Keratinocyte (primary cell): ENCODE measurements at regions not wholly inside any gene's neighbourhood (a gene's known extent, or its start where the extent isn't known, plus 50 kb on each side); places are given as distances from the start of the nearest gene placed in this dataset.

ENCODE experiments used
- DNase-seq: peaks from one replicate; pipeline ENCODE4 v3.0.0-alpha.2; 2011; ENCODE audit warnings: low read depth, missing footprints, low spot score
- FAIRE-seq: peaks from 2 replicates; lab custom pipeline; 2011; peaks lifted over from hg19 to GRCh38; lab: Jason Lieb, UNC
- H2AFZ ChIP-seq: 2 replicates; pipeline ENCODE4 v1.6.0; 2012; ENCODE audit warnings: low read length, control low read depth, inconsistent platforms; ENCODE audit not compliant: control insufficient read depth
- H3K27ac ChIP-seq: 2 replicates; pipeline ENCODE4 v1.5.1; 2011; ENCODE audit warnings: low read length; ENCODE audit not compliant: control insufficient read depth, insufficient read depth
- H3K27me3 ChIP-seq: 3 replicates; pipeline ENCODE4 v1.6.0; 2011; ENCODE audit warnings: low read length; ENCODE audit not compliant: control insufficient read depth, insufficient read depth; ENCODE audit errors: extremely low read depth
- H3K36me3 ChIP-seq, 2 experiments: 2 replicates in 1 of 2; 3 replicates in 1 of 2; pipeline ENCODE4 v1.5.1; 2011; ENCODE audit warnings: low read length in 2 of 2, mild to moderate bottlenecking in 1 of 2; ENCODE audit not compliant: control insufficient read depth in 2 of 2, insufficient read depth in 2 of 2; ENCODE audit errors: extremely low read depth in 1 of 2
- H3K4me1 ChIP-seq: 3 replicates; pipeline ENCODE4 v1.5.1; 2011; ENCODE audit warnings: low read length; ENCODE audit not compliant: control insufficient read depth, insufficient read depth; ENCODE audit errors: extremely low read depth
- H3K4me2 ChIP-seq: 3 replicates; pipeline ENCODE4 v1.6.0; 2011; ENCODE audit warnings: low read depth, low read length; ENCODE audit not compliant: control insufficient read depth, insufficient read depth; ENCODE audit errors: extremely low read depth
- H3K4me3 ChIP-seq, 3 experiments: fragments of 200-600 bp in 1 of 3; sonication (generic) in 1 of 3; 2 replicates in 2 of 3; 3 replicates in 1 of 3; pipeline ENCODE4 v1.5.1; 2011 to 2016; ENCODE audit warnings: low read length in 3 of 3, mild to moderate bottlenecking in 3 of 3, control low read depth in 2 of 3, inconsistent platforms in 1 of 3, low read depth in 1 of 3, mixed read lengths in 1 of 3, mixed run types in 1 of 3, moderate library complexity in 1 of 3; ENCODE audit not compliant: control insufficient read depth in 2 of 3, insufficient read depth in 2 of 3; ENCODE audit errors: extremely low read depth in 1 of 3
- H3K79me2 ChIP-seq: 2 replicates; pipeline ENCODE4 v1.6.0; 2012; ENCODE audit warnings: low read length; ENCODE audit not compliant: control insufficient read depth, insufficient read depth
- H3K9ac ChIP-seq: 3 replicates; pipeline ENCODE4 v1.6.0; 2011; ENCODE audit warnings: low read length; ENCODE audit not compliant: control insufficient read depth, insufficient read depth; ENCODE audit errors: extremely low read depth
- H3K9me1 ChIP-seq: 3 replicates; pipeline ENCODE4 v1.6.0; 2011; ENCODE audit warnings: low read length; ENCODE audit not compliant: control insufficient read depth, insufficient read depth; ENCODE audit errors: extremely low read depth
- H3K9me3 ChIP-seq: 2 replicates; pipeline ENCODE4 v1.5.1; 2012; ENCODE audit warnings: low read depth, low read length; ENCODE audit not compliant: control insufficient read depth
- H4K20me1 ChIP-seq: 3 replicates; pipeline ENCODE4 v1.6.0; 2011; ENCODE audit warnings: low read length; ENCODE audit not compliant: control insufficient read depth, insufficient read depth; ENCODE audit errors: extremely low read depth
- EZH2 ChIP-seq: IDR thresholded peaks from one replicate; pipeline ENCODE4 v1.6.1; 2012; ENCODE audit warnings: inconsistent platforms, mild to moderate bottlenecking, low read length, moderate library complexity
- dilution Hi-C: fragments of 300-500 bp; cut with MboI; formaldehyde crosslinking; loops from one replicate; pipeline ENCODE4 v1.7.0; 2020; ENCODE audit warnings: low sequenced_read_pairs; ENCODE audit not compliant: extremely low pct_ligation_motif_present
- TF ChIP-seq, protein P1 (sequence below), 3 experiments: IDR thresholded peaks in 1 of 3; conservative IDR thresholded peaks in 1 of 3; optimal IDR thresholded peaks in 1 of 3; 2 replicates in 2 of 3; 3 replicates in 1 of 3; pipeline versions ENCODE3 to v1.5.1; 2011; ENCODE audit warnings: low read length in 3 of 3, mild to moderate bottlenecking in 3 of 3, moderate library complexity in 2 of 3, control low read depth in 1 of 3, inconsistent platforms in 1 of 3; ENCODE audit not compliant: insufficient read depth in 2 of 3; ENCODE audit errors: extremely low read depth in 1 of 3

DNA sequence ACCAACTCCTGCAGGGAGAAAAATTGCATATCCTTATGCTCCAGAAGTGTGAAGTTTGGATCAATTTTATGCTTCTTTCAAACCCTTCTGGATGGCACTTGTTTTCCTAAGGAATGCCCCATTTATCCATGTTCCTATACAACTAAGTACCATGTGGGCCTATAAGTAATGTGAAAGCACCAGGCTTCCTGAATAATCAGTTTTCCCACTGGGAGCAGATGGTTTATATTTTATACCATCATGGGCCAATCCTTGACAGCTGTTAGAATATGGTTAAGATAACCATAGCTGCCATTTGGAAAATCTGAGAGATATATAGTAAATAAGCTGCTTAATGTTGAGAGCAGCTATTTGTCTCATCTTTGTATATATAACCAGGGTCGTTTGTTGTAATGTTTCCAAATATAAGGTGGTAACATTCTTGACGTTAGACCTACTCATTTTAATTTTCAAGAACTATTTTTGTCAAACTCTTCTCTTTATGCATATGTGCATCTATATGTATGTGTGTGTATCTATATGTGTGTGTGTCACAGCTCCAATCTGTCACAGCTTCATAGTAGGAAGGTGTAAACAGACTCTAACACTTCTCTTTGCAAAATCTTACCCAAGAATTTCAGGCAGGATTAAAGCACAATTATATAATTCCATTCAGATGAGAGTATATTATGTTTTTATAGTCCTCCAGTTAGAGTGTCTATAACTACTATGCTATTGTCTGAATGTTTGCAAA is 458.7 kb upstream of the GCFC2 start:
- DNase-seq, result no peak
- Histone ChIP-seq H4K20me1 (no peaks in the 10 kb centered on the region), H2AFZ (no peak overlapping the region), H3K36me3 (no peaks in the 10 kb centered on the region), H3K27ac (no peak overlapping the region), H3K9me3 (no peaks in the 10 kb centered on the region), H3K27me3 (no peaks in the 10 kb centered on the region), H3K4me1 (no peaks in the 10 kb centered on the region), H3K79me2 (no peaks in the 10 kb centered on the region), H3K9ac (no peak overlapping the region), H3K4me2 (no peak overlapping the region), H3K4me3 (no peak overlapping the region), H3K9me1 (no peaks in the 10 kb centered on the region)
- FAIRE-seq, result no peak
- dilution Hi-C loops, result no loop called here
- TF ChIP-seq, protein P1, sequence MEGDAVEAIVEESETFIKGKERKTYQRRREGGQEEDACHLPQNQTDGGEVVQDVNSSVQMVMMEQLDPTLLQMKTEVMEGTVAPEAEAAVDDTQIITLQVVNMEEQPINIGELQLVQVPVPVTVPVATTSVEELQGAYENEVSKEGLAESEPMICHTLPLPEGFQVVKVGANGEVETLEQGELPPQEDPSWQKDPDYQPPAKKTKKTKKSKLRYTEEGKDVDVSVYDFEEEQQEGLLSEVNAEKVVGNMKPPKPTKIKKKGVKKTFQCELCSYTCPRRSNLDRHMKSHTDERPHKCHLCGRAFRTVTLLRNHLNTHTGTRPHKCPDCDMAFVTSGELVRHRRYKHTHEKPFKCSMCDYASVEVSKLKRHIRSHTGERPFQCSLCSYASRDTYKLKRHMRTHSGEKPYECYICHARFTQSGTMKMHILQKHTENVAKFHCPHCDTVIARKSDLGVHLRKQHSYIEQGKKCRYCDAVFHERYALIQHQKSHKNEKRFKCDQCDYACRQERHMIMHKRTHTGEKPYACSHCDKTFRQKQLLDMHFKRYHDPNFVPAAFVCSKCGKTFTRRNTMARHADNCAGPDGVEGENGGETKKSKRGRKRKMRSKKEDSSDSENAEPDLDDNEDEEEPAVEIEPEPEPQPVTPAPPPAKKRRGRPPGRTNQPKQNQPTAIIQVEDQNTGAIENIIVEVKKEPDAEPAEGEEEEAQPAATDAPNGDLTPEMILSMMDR (optimal IDR thresholded peaks at IDR 0.05 in 1 of 3, IDR thresholded peaks at IDR 0.05 in 1 of 3, conservative IDR thresholded peaks at IDR 0.05 in 1 of 3; ENCODE audit: extremely low read depth in 1 of 3, insufficient read depth in 2 of 3, low read length in 3 of 3), result no peak
- TF ChIP-seq EZH2, result no peak

DNA sequence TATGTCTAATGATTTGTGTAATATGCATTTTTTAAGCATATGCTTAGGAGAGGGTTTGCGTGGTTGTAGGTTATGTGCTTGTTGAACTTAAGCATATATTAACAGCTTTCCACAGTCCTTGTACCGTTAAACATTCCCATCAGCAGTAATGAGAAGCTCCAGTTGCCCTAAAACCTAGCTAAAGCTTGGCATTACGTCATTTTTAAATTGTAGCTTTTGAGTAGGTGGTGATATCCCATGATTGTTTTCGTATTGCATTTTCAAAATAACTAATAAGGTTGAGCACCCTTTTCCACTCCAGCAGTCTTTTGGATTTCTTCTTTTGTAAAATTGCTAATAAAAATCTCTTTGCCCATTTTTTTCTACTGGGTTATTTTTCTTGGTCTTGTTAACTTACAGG is 453.1 kb upstream of the GCFC2 start:
- Histone ChIP-seq H3K9me3 (no peaks in the 10 kb centered on the region), H3K4me1 (no peaks in the 10 kb centered on the region), H3K79me2 (no peaks in the 10 kb centered on the region), H3K4me2 (no peak overlapping the region), H3K36me3 (no peaks in the 10 kb centered on the region), H3K27me3 (no peaks in the 10 kb centered on the region), H3K9ac (no peak overlapping the region), H4K20me1 (no peaks in the 10 kb centered on the region), H2AFZ (no peak overlapping the region), H3K27ac (no peak overlapping the region), H3K9me1 (no peaks in the 10 kb centered on the region), H3K4me3 (no peak overlapping the region)
- no peak for DNase-seq
- TF ChIP-seq, protein P1 (optimal IDR thresholded peaks at IDR 0.05 in 1 of 3, IDR thresholded peaks at IDR 0.05 in 1 of 3, conservative IDR thresholded peaks at IDR 0.05 in 1 of 3; ENCODE audit: extremely low read depth in 1 of 3, insufficient read depth in 2 of 3, low read length in 3 of 3), result no peak
- TF ChIP-seq EZH2, result no peak
- dilution Hi-C loops, result no loop called here
- FAIRE-seq, result no peak
